CD4-positive, alpha-beta T cell (primary cell): ENCODE measurements at regions not wholly inside any gene's neighbourhood (a gene's known extent, or its start where the extent isn't known, plus 50 kb on each side); places are given as distances from the start of the nearest gene placed in this dataset.

Source experiments
- ATAC-seq: fragments of 200-7000 bp; cut with Tn5 transposase; one replicate; pipeline ENCODE4 v1.10.0; 2022; ENCODE audit warnings: mild to moderate bottlenecking; ENCODE audit not compliant: poor library complexity
- CTCF ChIA-PET: fragments of 350-600 bp; sonication (Branson Sonifier 250); formaldehyde crosslinking; loops from one replicate; lab custom pipeline; 2021; ENCODE audit warnings: antibody characterized with exemption, inconsistent platforms; lab: Charles Lee
- POLR2A ChIA-PET: fragments of 350-600 bp; sonication (Branson Sonifier 250); formaldehyde crosslinking; loops from one replicate; lab custom pipeline; 2021; ENCODE audit warnings: antibody characterized with exemption, inconsistent platforms; lab: Charles Lee
- DNase-seq, 14 experiments: peaks; one replicate each; pipeline ENCODE4 v3.0.0-alpha.2; 2013 to 2020; ENCODE audit warnings: mixed read lengths in 2 of 14
- H3K27ac ChIP-seq, 2 donors: one replicate each; pipeline versions ENCODE4 v1.5.1 to v1.7.0; 2013; ENCODE audit warnings: low read length in 2 of 2, low read depth in 1 of 2, mild to moderate bottlenecking in 1 of 2
- H3K27me3 ChIP-seq, 2 experiments: 1 replicate in 1 of 2; 2 replicates in 1 of 2; pipeline versions ENCODE4 v1.6.1 to v1.7.0; 2013; ENCODE audit warnings: low read length in 2 of 2, control low read depth in 1 of 2, mild to moderate bottlenecking in 1 of 2, moderate library complexity in 1 of 2; ENCODE audit not compliant: insufficient read depth in 2 of 2, control insufficient read depth in 1 of 2
- H3K36me3 ChIP-seq: one replicate; pipeline ENCODE4 v1.6.1; 2013; ENCODE audit warnings: low read length, control low read depth; ENCODE audit not compliant: insufficient read depth
- H3K4me1 ChIP-seq: one replicate; pipeline ENCODE4 v1.6.1; 2013; ENCODE audit warnings: low read length, control low read depth; ENCODE audit not compliant: insufficient read depth
- H3K4me3 ChIP-seq: one replicate; pipeline ENCODE4 v1.5.1; 2013; ENCODE audit warnings: mild to moderate bottlenecking, low read length, moderate library complexity
- H3K9me3 ChIP-seq, 2 experiments: 1 replicate in 1 of 2; 2 replicates in 1 of 2; pipeline versions ENCODE4 v1.6.1 to v1.7.0; 2013; ENCODE audit warnings: low read length in 2 of 2, mild to moderate bottlenecking in 2 of 2, control low read depth in 1 of 2, moderate library complexity in 1 of 2; ENCODE audit not compliant: control insufficient read depth in 1 of 2, insufficient read depth in 1 of 2
- H3K27ac Mint-ChIP-seq: one replicate; pipeline ENCODE4 v1.8.0; 2020; ENCODE audit warnings: mixed read lengths
- H3K27me3 Mint-ChIP-seq: one replicate; pipeline ENCODE4 v1.8.0; 2021; ENCODE audit warnings: mixed read lengths
- H3K36me3 Mint-ChIP-seq: one replicate; pipeline ENCODE4 v1.8.0; 2021; ENCODE audit warnings: low read depth, mixed read lengths
- H3K4me1 Mint-ChIP-seq: one replicate; pipeline ENCODE4 v1.8.0; 2021; ENCODE audit warnings: low read depth, mixed read lengths
- H3K4me3 Mint-ChIP-seq: one replicate; pipeline ENCODE4 v1.8.0; 2020; ENCODE audit warnings: mild to moderate bottlenecking, mixed read lengths
- H3K9me3 Mint-ChIP-seq: one replicate; pipeline ENCODE4 v1.8.0; 2020; ENCODE audit warnings: mixed read lengths
- intact Hi-C, 2 experiments: fragments of 100-400 bp; cut with DNase I in 1 of 2; cut with micrococcal nuclease in 1 of 2; formaldehyde crosslinking; loops; one replicate each; pipeline versions ENCODE4 v1.15.1 to v1.9.0; 2023 to 2025; cut with DNase I, micrococcal nuclease
- TF ChIP-seq, protein P1 (sequence below): fragments of 200-600 bp; IDR thresholded peaks from one replicate; pipeline ENCODE4 v1.8.0; 2022; ENCODE audit warnings: antibody characterized with exemption, mild to moderate bottlenecking

DNA sequence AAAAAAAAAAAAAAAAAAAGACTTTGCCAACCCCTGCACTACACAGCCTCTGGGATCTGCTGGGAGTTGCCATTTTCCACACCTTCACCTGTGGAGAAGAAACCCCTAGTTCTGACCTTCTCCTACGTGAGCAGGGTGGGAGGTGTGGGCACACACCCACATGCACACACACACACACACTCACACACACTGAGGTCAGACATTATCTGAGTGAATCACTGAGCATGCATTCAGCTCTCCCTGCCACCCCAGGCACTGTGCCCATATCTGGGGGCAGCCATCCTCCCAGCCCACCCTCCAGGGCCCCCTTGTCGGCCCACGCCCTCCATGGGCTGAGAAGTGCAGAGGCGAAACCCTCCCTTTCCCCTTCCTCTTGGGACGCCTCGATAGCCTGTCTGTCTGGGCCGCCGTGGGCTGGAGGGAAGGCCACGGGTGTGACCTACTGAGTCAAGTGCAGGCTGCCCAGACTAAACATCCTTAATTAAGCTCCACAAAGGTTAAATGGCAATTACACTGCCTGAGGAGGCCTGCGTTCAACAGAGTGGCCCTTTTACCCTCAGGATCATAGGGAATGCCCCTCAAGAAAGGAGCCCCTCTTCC is 143.8 kb downstream of the C16orf95 start:
- Mint-ChIP-seq H3K27me3 (peaks cover 7% of the 10 kb centered on the region), H3K4me1 (no peaks in the 10 kb centered on the region), H3K36me3 (no peaks in the 10 kb centered on the region), H3K9me3 (no peaks in the 10 kb centered on the region), H3K4me3 (no peak overlapping the region), H3K27ac (no peak overlapping the region)
- H3K27me3 ChIP-seq = peaks cover under 1 to 2% of the 10 kb centered on the region in 2 experiments
- no peaks in the 10 kb centered on the region for H3K36me3 ChIP-seq
- H3K4me1 ChIP-seq = no peaks in the 10 kb centered on the region
- peaks cover 0 to 5% of the 10 kb centered on the region in 2 experiments for H3K9me3 ChIP-seq
- intact Hi-C loops = no loop called here
- CTCF ChIA-PET = no interaction called here
- DNase-seq (no peak), ATAC-seq (no peak)
- no peak overlapping the region for H3K27ac ChIP-seq
- POLR2A ChIA-PET = no interaction called here
- no peak overlapping the region for H3K4me3 ChIP-seq
- TF ChIP-seq, protein P1, sequence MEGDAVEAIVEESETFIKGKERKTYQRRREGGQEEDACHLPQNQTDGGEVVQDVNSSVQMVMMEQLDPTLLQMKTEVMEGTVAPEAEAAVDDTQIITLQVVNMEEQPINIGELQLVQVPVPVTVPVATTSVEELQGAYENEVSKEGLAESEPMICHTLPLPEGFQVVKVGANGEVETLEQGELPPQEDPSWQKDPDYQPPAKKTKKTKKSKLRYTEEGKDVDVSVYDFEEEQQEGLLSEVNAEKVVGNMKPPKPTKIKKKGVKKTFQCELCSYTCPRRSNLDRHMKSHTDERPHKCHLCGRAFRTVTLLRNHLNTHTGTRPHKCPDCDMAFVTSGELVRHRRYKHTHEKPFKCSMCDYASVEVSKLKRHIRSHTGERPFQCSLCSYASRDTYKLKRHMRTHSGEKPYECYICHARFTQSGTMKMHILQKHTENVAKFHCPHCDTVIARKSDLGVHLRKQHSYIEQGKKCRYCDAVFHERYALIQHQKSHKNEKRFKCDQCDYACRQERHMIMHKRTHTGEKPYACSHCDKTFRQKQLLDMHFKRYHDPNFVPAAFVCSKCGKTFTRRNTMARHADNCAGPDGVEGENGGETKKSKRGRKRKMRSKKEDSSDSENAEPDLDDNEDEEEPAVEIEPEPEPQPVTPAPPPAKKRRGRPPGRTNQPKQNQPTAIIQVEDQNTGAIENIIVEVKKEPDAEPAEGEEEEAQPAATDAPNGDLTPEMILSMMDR = no peak

GRCh38 chr16:87174061-87174460 is 143.1 kb downstream of the C16orf95 start:
- no peaks in the 10 kb centered on the region for H3K4me1 Mint-ChIP-seq
- CTCF ChIA-PET = no interaction called here
- no peak overlapping the region for H3K27ac Mint-ChIP-seq

DNA sequence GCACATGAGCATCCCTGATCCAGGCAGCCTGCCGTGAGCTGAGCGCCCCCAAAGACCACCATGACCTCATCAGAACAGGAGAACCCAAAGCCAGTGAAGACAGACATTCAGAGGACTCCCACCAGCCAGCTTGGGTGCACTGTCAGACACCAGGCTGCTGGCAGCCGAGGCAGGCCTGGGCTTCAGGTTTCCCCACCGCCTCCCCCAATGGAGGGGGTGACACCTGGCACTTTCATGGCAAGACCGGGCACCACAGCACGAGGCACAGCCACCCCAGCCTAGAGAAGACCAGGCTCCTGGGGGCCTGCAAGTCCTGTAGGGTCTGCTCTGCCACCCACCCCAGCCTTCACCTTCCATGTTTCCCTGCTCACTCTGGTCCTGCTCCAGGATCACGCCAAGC is 140.5 kb downstream of the C16orf95 start:
- Mint-ChIP-seq H3K27me3 (peaks cover 11% of the 10 kb centered on the region), H3K36me3 (no peaks in the 10 kb centered on the region), H3K9me3 (no peaks in the 10 kb centered on the region), H3K4me3 (no peak overlapping the region), H3K4me1 (no peaks in the 10 kb centered on the region), H3K27ac (no peak overlapping the region)
- TF ChIP-seq, protein P1 = no peak
- ATAC-seq (no peak), DNase-seq (no peak)
- POLR2A ChIA-PET = no interaction called here
- Histone ChIP-seq H3K27me3 (peaks cover 2 to 5% of the 10 kb centered on the region in 2 experiments), H3K9me3 (peaks cover 0 to 11% of the 10 kb centered on the region in 2 experiments), H3K4me1 (no peaks in the 10 kb centered on the region), H3K36me3 (no peaks in the 10 kb centered on the region), H3K27ac (no peak overlapping the region), H3K4me3 (no peak overlapping the region)
- CTCF ChIA-PET = no interaction called here
- intact Hi-C loops = no loop called here

More at GRCh38 chr16:87174061-87174460, 143.1 kb downstream of the C16orf95 start:
- Mint-ChIP-seq H3K4me3 (no peak overlapping the region), H3K9me3 (no peaks in the 10 kb centered on the region), H3K27me3 (peaks cover 7% of the 10 kb centered on the region), H3K36me3 (no peaks in the 10 kb centered on the region)
- ATAC-seq = no peak
- no peaks in the 10 kb centered on the region for H3K4me1 ChIP-seq
- intact Hi-C loops = no loop called here
- TF ChIP-seq, protein P1 = no peak
- no peak for DNase-seq
- peaks cover 0 to 6% of the 10 kb centered on the region in 2 experiments for H3K9me3 ChIP-seq
- POLR2A ChIA-PET = no interaction called here
- H3K27ac ChIP-seq = no peak overlapping the region
- no peaks in the 10 kb centered on the region for H3K36me3 ChIP-seq
- H3K27me3 ChIP-seq = peaks cover 2 to 5% of the 10 kb centered on the region in 2 experiments
- H3K4me3 ChIP-seq = no peak overlapping the region
